Neuronal stem cell (in vitro differentiated cells): ENCODE measurements at regions not wholly inside any gene's neighbourhood (a gene's known extent, or its start where the extent isn't known, plus 50 kb on each side); places are given as distances from the start of the nearest gene placed in this dataset.

Source experiments
- DNase-seq: peaks from one replicate; pipeline ENCODE4 v3.0.0-alpha.2; 2013; ENCODE audit warnings: low spot score
- H2AFZ ChIP-seq: one replicate; pipeline ENCODE4 v1.6.1; 2013; ENCODE audit warnings: mild to moderate bottlenecking, low read length, inconsistent platforms
- H2AK5ac ChIP-seq: 2 replicates; pipeline ENCODE4 v1.6.1; 2013; ENCODE audit warnings: low read depth, mild to moderate bottlenecking, inconsistent platforms, low read length, moderate library complexity, mixed read lengths
- H2BK120ac ChIP-seq: 2 replicates; pipeline ENCODE4 v1.6.1; 2013; ENCODE audit warnings: low read depth, mild to moderate bottlenecking, inconsistent platforms, low read length, moderate library complexity, mixed read lengths
- H2BK12ac ChIP-seq: one replicate; pipeline ENCODE4 v1.6.1; 2013; ENCODE audit warnings: low read length, inconsistent platforms
- H2BK15ac ChIP-seq: 2 replicates; pipeline ENCODE4 v1.6.1; 2013; ENCODE audit warnings: mild to moderate bottlenecking, low read length, inconsistent platforms, mixed read lengths
- H2BK5ac ChIP-seq: one replicate; pipeline ENCODE4 v1.6.1; 2013; ENCODE audit warnings: inconsistent platforms, mild to moderate bottlenecking, low read length, moderate library complexity
- H3K14ac ChIP-seq: one replicate; pipeline ENCODE4 v1.6.1; 2013; ENCODE audit warnings: low read length, inconsistent platforms
- H3K18ac ChIP-seq: 2 replicates; pipeline ENCODE4 v1.6.1; 2013; ENCODE audit warnings: low read length, inconsistent platforms
- H3K23ac ChIP-seq: 2 replicates; pipeline ENCODE4 v1.6.1; 2013; ENCODE audit warnings: low read depth, mild to moderate bottlenecking, mixed read lengths, low read length, inconsistent platforms; ENCODE audit not compliant: poor library complexity
- H3K27ac ChIP-seq: replicated peaks from 3 replicates; pipeline ENCODE4 v1.5.1; 2013; ENCODE audit warnings: low read length, inconsistent platforms
- H3K27me3 ChIP-seq, 3 experiments: 2 replicates each; pipeline ENCODE4 v1.6.1; 2013; ENCODE audit warnings: low read length in 3 of 3, mild to moderate bottlenecking in 2 of 3, inconsistent platforms in 1 of 3, low read depth in 1 of 3, mixed read lengths in 1 of 3, moderate library complexity in 1 of 3; ENCODE audit not compliant: control insufficient read depth in 3 of 3, insufficient read depth in 3 of 3
- H3K36me3 ChIP-seq, 2 donors: replicated peaks in 1 of 2; 2 replicates each; pipeline ENCODE4 v1.6.1; 2013; ENCODE audit warnings: low read length in 2 of 2; ENCODE audit not compliant: control insufficient read depth in 2 of 2, insufficient read depth in 2 of 2
- H3K4ac ChIP-seq: 2 replicates; pipeline ENCODE4 v1.6.1; 2013; ENCODE audit warnings: inconsistent platforms, mild to moderate bottlenecking, low read length, moderate library complexity
- H3K4me1 ChIP-seq, 2 donors: 1 replicate in 1 of 2; 2 replicates in 1 of 2; pipeline ENCODE4 v1.6.1; 2013; ENCODE audit warnings: low read length in 2 of 2, low read depth in 1 of 2; ENCODE audit not compliant: control insufficient read depth in 2 of 2, insufficient read depth in 1 of 2
- H3K4me2 ChIP-seq: one replicate; pipeline ENCODE4 v1.6.1; 2013; ENCODE audit warnings: mild to moderate bottlenecking, low read length, inconsistent platforms; ENCODE audit not compliant: insufficient read depth, poor library complexity, severe bottlenecking
- H3K4me3 ChIP-seq, 2 donors: 2 replicates each; pipeline ENCODE4 v1.5.1; 2013; ENCODE audit warnings: low read length in 2 of 2, mild to moderate bottlenecking in 2 of 2, inconsistent platforms in 1 of 2, moderate library complexity in 1 of 2
- H3K79me1 ChIP-seq: one replicate; pipeline ENCODE4 v1.6.1; 2013; ENCODE audit warnings: low read depth, mild to moderate bottlenecking, inconsistent platforms, low read length, moderate library complexity
- H3K9ac ChIP-seq: one replicate; pipeline ENCODE4 v1.6.1; 2013; ENCODE audit warnings: mild to moderate bottlenecking, low read depth, low read length, inconsistent platforms; ENCODE audit not compliant: poor library complexity
- H3K9me3 ChIP-seq, 2 donors: replicated peaks in 1 of 2; 2 replicates each; pipeline versions ENCODE3 to v1.6.1; 2013; ENCODE audit warnings: low read length in 2 of 2, mild to moderate bottlenecking in 2 of 2, inconsistent platforms in 1 of 2, low read depth in 1 of 2, mixed read lengths in 1 of 2, moderate library complexity in 1 of 2; ENCODE audit not compliant: control insufficient read depth in 2 of 2, insufficient read depth in 1 of 2
- H4K8ac ChIP-seq: one replicate; pipeline ENCODE4 v1.6.1; 2013; ENCODE audit warnings: low read depth, mild to moderate bottlenecking, inconsistent platforms, low read length, moderate library complexity
- H4K91ac ChIP-seq: one replicate; pipeline ENCODE4 v1.6.1; 2013; ENCODE audit warnings: low read length, low read depth, mild to moderate bottlenecking, inconsistent platforms; ENCODE audit not compliant: poor library complexity
- WGBS, 2 donors: extraction: QIAGEN DNeasy Blood & Tissue Kit; methylation state at CpG; one replicate each; pipeline ENCODE4 v1.1.7; 2013; ENCODE audit warnings: missing lambda C conversion rate in 2 of 2, mixed read lengths in 1 of 2; ENCODE audit not compliant: insufficient read length in 2 of 2, insufficient replicate concordance in 1 of 2; ENCODE audit errors: extremely low coverage in 2 of 2; 5-methylcytosine and 5-hydroxymethylcytosine counted together

DNA sequence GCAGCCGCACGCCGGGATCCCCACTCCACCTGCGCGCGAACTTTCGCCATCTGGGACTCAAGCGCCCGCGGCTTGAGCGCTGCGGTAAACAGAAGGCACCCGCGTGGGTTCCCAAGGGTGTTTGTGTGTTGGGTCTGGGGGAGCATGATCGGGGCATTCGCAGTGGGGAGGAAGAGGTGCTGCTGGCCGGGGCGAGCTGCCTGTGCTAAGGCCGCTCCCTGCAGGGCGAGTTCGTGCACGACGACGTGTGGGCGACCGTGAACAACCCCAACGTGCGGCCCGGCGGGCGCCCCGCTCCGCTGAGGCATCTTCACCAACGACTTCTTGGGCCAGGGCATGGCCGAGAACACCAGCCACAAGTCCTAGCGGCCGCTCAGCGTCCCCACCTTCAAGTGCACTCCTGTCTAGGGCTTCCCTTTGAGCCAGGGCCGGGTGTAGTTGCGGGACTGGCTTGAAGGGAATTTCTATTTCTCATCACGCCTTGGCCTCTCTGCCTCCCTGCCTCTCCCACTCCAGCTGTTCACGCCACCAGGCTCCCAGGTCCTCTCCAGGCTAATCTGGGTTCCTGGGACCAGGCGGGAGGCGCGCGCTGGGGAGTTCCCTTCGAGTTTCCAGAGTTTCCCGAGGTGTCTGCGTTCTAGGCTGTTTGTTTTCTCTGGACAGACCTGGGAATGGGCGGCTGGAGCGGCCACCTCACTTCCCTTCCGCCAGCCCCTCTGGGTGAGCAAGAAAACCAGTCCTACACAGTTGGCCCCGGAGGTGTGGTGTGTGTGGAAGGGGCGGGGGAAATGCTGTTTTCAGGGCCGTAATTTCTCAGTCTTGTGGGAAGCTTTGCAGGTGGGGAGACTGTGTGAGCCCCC is 417.8 kb upstream of the TMTC1 start:
- H3K4me1 ChIP-seq: no peaks in the 10 kb centered on the region
- peak overlapping the region; percentile 68 for H3K18ac ChIP-seq
- H3K4me2 ChIP-seq: peak overlapping the region; percentile 56
- H2BK15ac ChIP-seq: no peak overlapping the region
- no peak overlapping the region for H2BK12ac ChIP-seq
- no peak for DNase-seq
- H3K79me1 ChIP-seq: no peaks in the 10 kb centered on the region
- H3K14ac ChIP-seq: no peak overlapping the region
- no peak overlapping the region for H2BK5ac ChIP-seq
- H4K8ac ChIP-seq: no peak overlapping the region
- H4K91ac ChIP-seq: no peak overlapping the region
- no peak overlapping the region for H3K23ac ChIP-seq
- H3K36me3 ChIP-seq: no peaks in the 10 kb centered on the region
- no peak overlapping the region for H3K27ac ChIP-seq
- H3K4me3 ChIP-seq: peak overlapping the region in 1 of 2 donors; percentile 62
- H3K9me3 ChIP-seq: no peaks in the 10 kb centered on the region
- no peak overlapping the region for H3K9ac ChIP-seq
- WGBS, 2 donors: no CpG with 5 or more reads among the region's 55 CpGs
- peak overlapping the region; percentile 38 for H2AFZ ChIP-seq
- H3K4ac ChIP-seq: no peak overlapping the region
- no peak overlapping the region for H2BK120ac ChIP-seq
- no peak overlapping the region for H2AK5ac ChIP-seq
- peaks cover 0 to 25% (median 20%) of the 10 kb centered on the region in 3 experiments for H3K27me3 ChIP-seq

DNA sequence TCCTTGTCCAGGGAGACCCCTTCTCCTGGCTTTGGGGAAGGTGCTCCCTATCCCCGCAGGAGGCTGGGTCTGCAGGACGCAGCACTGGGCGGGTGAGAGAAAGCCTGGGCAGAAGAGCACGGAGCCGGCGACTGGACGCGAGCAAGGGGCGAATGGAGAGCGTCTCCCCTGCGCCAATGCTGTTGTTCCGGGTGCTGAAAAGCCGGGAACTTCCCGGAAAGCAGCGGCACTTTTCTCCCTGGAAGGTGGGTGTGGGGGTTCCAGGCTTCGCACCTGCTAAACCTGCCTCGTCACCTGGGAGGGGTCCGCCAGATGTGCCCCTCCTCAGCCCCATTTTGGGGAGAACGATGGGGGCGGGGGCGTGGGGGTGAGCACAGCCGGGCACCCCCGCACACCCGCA is 417.1 kb upstream of the TMTC1 start:
- Histone ChIP-seq H3K27ac (no peak overlapping the region), H3K4me2 (peak overlapping the region; percentile 56), H3K9me3 (no peaks in the 10 kb centered on the region), H2BK5ac (no peak overlapping the region), H2BK120ac (no peak overlapping the region), H3K9ac (peak overlapping the region; percentile 74), H3K27me3 (peaks cover 0 to 25% (median 20%) of the 10 kb centered on the region in 3 experiments), H3K4ac (no peak overlapping the region), H4K8ac (no peak overlapping the region), H3K36me3 (no peaks in the 10 kb centered on the region), H4K91ac (no peak overlapping the region), H2BK12ac (no peak overlapping the region), H3K79me1 (no peaks in the 10 kb centered on the region), H3K18ac (peak overlapping the region; percentile 68), H3K4me3 (peak overlapping the region in 1 of 2 donors; percentile 62), H2AFZ (peak overlapping the region; percentile 38), H3K23ac (peak overlapping the region; percentile 29), H3K4me1 (no peaks in the 10 kb centered on the region), H2BK15ac (no peak overlapping the region), H3K14ac (no peak overlapping the region), H2AK5ac (no peak overlapping the region)
- no CpG with 5 or more reads among the region's 24 CpGs for WGBS, 2 donors
- no peak for DNase-seq

- Histone ChIP-seq H3K27ac (no peak overlapping the region), H3K18ac (no peak overlapping the region), H2AK5ac (no peak overlapping the region), H3K9me3 (no peaks in the 10 kb centered on the region), H3K4me1 (no peaks in the 10 kb centered on the region), H2BK120ac (no peak overlapping the region), H3K36me3 (no peaks in the 10 kb centered on the region), H4K8ac (no peak overlapping the region), H3K4me3 (no peak overlapping the region), H2AFZ (peak overlapping the region; percentile 75), H3K4me2 (no peak overlapping the region), H3K23ac (no peak overlapping the region), H2BK5ac (no peak overlapping the region), H2BK15ac (no peak overlapping the region), H3K14ac (no peak overlapping the region), H3K27me3 (peaks cover 0 to 25% (median 20%) of the 10 kb centered on the region in 3 experiments), H3K4ac (no peak overlapping the region), H2BK12ac (no peak overlapping the region), H3K79me1 (no peaks in the 10 kb centered on the region), H3K9ac (no peak overlapping the region), H4K91ac (no peak overlapping the region)
- no CpG with 5 or more reads among the region's 6 CpGs for WGBS, 2 donors
- DNase-seq: no peak
Observed at GRCh38 chr12:30197392-30198057, 413.8 kb upstream of the TMTC1 start.
